ENCODE measurements at regions not wholly inside any gene's neighbourhood (a gene's known extent, or its start where the extent isn't known, plus 50 kb on each side); places are given as distances from the start of the nearest gene placed in this dataset.

GRCh38 chr6:142653710-142654420 is 291.1 kb downstream of the HIVEP2 start:
- TF ChIP-seq CTCF (IDR thresholded peaks at IDR 0.05; ENCODE audit: borderline replicate concordance), result no peak
- Histone ChIP-seq H3K27ac (replicated peaks) (no peak overlapping the region), H3K9me3 (replicated peaks) (no peaks in the 10 kb centered on the region), H3K4me3 (no peak overlapping the region), H3K4me1 (no peaks in the 10 kb centered on the region), H3K27me3 (ENCODE audit: low read depth) (peaks cover 34% of the 10 kb centered on the region), H3K36me3 (no peaks in the 10 kb centered on the region)
- intact Hi-C loops (cut with micrococcal nuclease), result no loop called here
- no peak for DNase-seq

GRCh38 chr6:142659661-142660060 is 285.3 kb downstream of the HIVEP2 start:
- intact Hi-C loops (cut with micrococcal nuclease), result no loop called here
- Histone ChIP-seq H3K4me1 (no peaks in the 10 kb centered on the region), H3K36me3 (no peaks in the 10 kb centered on the region), H3K9me3 (replicated peaks) (peaks cover 17% of the 10 kb centered on the region), H3K27me3 (ENCODE audit: low read depth) (peaks cover 5% of the 10 kb centered on the region), H3K4me3 (no peak overlapping the region), H3K27ac (replicated peaks) (no peak overlapping the region)
- no peak for DNase-seq
- TF ChIP-seq CTCF (IDR thresholded peaks at IDR 0.05; ENCODE audit: borderline replicate concordance), result no peak

- TF ChIP-seq CTCF (IDR thresholded peaks at IDR 0.05; ENCODE audit: borderline replicate concordance), result no peak
- no peak overlapping the region for H3K27ac ChIP-seq (replicated peaks)
- no peaks in the 10 kb centered on the region for H3K27me3 ChIP-seq (ENCODE audit: low read depth)
- intact Hi-C loops (cut with micrococcal nuclease), result no loop called here
- no peak overlapping the region for H3K4me3 ChIP-seq
- DNase-seq, result no peak
- peaks cover 17% of the 10 kb centered on the region for H3K9me3 ChIP-seq (replicated peaks)
- H3K36me3 ChIP-seq, result no peaks in the 10 kb centered on the region
- H3K4me1 ChIP-seq, result no peaks in the 10 kb centered on the region
These were observed 279.6 kb downstream of the HIVEP2 start for GRCh38 chr6:142665393-142665792.

GRCh38 chr6:142666599-142667185 is 278.3 kb downstream of the HIVEP2 start:
- no peaks in the 10 kb centered on the region for H3K36me3 ChIP-seq
- no peak overlapping the region for H3K4me3 ChIP-seq
- no peak overlapping the region for H3K27ac ChIP-seq (replicated peaks)
- H3K9me3 ChIP-seq (replicated peaks), result peaks cover 17% of the 10 kb centered on the region
- intact Hi-C loops (cut with micrococcal nuclease), result no loop called here
- H3K27me3 ChIP-seq (ENCODE audit: low read depth), result peaks cover 2% of the 10 kb centered on the region
- no peaks in the 10 kb centered on the region for H3K4me1 ChIP-seq
- DNase-seq, result no peak
- TF ChIP-seq CTCF (IDR thresholded peaks at IDR 0.05; ENCODE audit: borderline replicate concordance), result no peak

- H3K27ac ChIP-seq (replicated peaks), result no peak overlapping the region
- peaks cover 23% of the 10 kb centered on the region for H3K27me3 ChIP-seq (ENCODE audit: low read depth)
- no peaks in the 10 kb centered on the region for H3K4me1 ChIP-seq
- no peaks in the 10 kb centered on the region for H3K36me3 ChIP-seq
- DNase-seq, result no peak
- TF ChIP-seq CTCF (IDR thresholded peaks at IDR 0.05; ENCODE audit: borderline replicate concordance), result no peak
- intact Hi-C loops (cut with micrococcal nuclease), result no loop called here
- H3K4me3 ChIP-seq, result no peak overlapping the region
- H3K9me3 ChIP-seq (replicated peaks), result no peaks in the 10 kb centered on the region
These were observed 275.3 kb downstream of the HIVEP2 start for GRCh38 chr6:142669471-142670351.

All from left ventricle myocardium inferior (tissue), 1 donor.